NCI-H1694 (cell line): ENCODE measurements at regions not wholly inside any gene's neighbourhood (a gene's known extent, or its start where the extent isn't known, plus 50 kb on each side); places are given as distances from the start of the nearest gene placed in this dataset.
"Not testable (repeated sequence)": the region's sequence is repeated elsewhere in the genome, so short reads cannot be mapped to it uniquely, and the experiment has no call there.

ENCODE experiments used
- DNase-seq: peaks from one replicate; lab custom pipeline; 2025; lab: John Stamatoyannopoulos, UW

DNA sequence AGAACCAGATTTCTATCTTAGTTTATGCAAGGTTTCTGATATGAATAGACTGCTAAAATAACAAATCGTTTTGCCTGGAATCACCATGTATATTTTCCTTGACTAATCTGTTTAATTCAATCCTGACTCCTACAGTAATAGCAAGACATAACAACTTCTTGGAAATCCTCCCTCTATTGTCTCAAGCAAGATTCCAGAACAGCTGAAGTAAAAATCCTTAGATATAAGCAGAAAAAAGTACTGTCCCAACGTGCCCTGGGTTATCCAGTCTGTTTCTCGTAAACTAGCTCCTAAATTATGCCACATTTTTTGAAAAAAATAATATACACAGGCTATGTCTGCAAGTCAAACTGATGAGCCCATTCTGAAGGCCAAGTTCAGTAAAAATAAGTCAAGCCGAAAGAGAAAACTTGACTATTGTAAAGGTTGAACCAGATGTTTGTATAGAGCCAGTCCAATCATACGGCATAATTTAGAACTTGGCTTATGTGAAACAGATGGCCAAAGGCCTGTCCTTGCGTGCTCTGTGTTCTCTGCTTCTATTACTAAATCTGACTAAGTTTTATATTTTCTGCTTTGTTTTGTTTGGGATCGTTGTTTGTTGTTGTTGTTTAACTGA, 341.6 kb upstream of the NRSN1 start:
- peak; percentile 48 for DNase-seq

DNA sequence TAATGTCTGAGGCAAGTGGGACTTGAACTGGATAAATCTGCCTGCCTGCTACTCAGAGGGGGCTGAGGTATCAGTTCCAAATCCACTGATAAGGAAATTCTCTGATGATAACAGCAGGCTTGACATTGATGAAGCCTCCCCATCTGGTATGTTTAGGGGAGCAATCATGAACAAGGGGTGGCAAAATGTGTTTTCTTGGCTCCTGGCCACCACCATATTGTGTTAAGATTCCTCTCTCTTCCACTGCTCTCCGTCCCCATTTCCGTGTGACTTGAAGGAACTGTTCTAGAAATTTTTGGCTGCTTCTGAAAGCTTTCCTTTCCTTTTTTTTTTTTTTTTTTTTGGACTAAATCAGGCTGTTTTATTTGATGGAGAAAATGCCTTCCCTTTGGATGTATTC, 335.3 kb upstream of the NRSN1 start:
- DNase-seq: no peak

DNA sequence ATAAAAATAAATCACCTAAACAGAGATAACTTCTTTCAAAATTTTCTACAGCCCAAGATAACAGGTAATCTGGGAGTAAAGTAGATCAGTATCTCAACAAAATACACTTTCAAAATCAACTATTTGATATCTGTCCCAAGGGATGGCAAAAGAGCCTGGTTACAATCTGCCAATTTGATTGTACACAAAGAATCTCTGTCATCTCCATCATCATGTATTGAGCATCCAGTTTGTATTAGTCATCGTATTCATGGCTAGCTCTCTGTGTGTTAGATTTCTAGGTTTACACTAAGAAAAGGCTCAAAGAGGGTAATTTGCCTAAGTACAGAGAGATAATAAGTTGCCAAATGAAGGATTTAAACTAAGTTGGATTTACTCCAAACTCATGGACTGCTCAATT, 329.0 kb upstream of the NRSN1 start:
- DNase-seq: no peak

DNA sequence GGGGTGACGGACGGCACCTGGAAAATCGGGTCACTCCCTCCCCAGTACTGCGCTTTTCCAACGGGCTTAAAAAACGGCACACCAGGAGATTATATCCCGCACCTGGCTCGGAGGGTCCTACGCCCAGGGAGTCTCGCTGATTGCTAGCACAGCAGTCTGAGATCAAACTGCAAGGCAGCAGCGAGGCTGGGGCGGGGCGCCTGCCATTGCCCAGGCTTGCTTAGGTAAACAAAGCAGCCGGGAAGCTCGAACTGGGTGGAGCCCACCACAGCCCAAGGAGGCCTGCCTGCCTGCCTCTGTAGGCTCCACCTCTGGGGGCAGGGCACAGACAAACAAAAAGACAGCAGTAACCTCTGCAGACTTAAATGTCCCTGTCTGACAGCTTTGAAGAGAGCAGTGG, 321.7 kb upstream of the NRSN1 start:
- DNase-seq: not testable (repeated sequence)

DNA sequence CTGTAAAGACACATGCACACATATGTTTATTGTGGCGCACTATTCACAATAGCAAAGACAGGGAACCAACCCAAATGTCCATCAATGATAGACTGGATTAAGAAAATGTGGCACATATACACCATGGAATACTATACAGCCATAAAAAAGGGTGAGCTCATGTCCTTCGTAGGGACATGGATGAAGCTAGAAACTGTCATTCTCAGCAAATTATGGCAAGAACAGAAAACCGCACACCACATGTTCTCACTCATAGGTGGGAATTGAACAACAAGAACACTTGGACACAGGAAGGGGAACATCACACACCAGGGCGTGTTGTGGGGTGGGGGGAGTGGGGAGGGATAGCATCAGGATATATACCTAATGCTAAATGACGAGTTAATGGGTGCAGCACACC, 304.9 kb upstream of the NRSN1 start:
- DNase-seq: not testable (repeated sequence)

DNA sequence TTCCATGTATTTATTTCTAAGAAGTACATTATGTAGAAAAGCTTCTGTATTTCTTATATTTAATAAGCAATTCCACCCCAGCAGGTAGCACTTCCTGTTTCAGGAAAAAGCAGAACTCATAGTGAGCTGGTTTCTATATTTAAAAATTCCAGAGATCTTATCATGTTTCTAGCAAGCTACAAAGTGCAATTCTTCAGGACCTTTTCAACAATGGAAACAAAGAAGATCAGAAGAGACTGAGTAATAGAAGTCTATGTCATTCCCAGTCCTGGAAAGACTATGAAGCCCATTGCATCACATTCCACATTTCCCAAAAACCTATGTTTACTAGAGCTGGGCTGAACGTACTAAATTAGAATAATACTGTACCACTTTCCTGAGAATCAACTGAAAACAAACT, 302.6 kb upstream of the NRSN1 start:
- DNase-seq: no peak

DNA sequence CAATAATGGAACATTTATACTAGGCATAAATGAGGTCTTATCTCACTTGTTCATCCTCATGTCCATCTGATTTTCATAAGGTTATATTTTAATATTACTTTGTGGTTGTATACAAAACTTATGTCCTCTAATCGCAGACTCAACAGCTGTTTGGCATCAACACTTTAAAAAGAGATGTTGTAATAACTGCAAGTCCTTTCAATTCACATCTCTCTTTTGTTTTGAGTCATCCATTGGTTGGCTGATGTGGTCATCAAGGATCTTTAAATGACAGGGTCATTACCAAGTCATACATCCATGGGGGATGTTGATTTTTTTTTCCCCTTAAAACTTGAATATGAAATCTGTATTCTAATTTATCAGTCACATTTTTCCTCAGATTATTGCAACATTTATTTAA, 299.4 kb upstream of the NRSN1 start:
- no peak for DNase-seq

DNA sequence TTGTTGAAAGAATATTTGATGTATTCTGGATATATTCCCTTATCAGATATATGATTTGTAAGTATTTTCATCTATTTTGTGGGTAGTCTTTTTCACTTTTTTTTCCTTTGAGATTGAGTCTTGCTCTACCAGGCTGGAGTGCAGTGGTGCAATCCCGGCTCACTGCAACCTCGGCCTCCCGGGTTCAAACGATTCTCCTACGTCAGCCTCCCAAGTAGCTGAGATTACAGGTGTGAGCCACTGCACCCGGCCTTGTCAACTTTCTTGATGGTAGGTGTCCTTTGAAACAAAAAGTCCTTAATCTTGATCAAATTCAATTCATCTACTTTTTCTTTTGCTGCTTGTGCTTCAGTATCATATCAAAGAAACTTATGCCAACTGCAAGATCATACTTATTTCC, 297.2 kb upstream of the NRSN1 start:
- no peak for DNase-seq

DNA sequence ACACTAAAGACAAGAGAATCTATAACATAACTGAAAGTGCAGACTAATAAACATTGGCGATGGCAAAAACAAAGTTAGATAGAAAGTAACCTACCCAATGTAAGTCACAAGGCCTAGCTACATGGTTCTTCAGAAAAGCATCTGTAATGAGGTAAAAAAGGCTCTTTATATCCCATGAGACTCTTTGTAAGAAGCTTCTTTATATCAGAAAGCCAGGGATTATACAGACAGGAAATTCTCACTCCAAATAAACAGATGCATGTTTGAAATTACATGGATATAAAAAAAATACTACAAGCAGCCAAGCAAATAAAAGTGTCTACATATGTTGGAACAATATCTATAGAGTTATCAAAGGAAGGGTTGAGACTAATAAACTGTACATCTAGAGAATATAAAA, 284.9 kb upstream of the NRSN1 start:
- no peak for DNase-seq

DNA sequence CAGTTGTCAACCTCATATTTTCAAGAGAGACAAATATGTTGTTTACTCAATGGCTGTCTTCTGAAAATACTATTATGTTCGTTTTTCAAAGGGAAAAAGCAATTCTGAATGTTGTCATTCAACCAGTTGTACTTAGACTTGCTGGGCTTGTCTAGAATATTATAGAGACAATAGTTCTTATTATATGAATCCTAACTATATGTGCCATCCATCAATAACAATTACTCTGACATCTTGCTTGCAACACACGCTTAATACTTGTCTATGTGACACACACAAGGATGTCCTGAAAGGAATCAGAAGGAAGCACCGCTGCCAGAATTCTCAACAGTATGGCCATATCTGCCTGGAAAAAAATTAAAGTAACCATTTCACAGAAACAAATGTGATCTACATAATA, 283.3 kb upstream of the NRSN1 start:
- DNase-seq: no peak

DNA sequence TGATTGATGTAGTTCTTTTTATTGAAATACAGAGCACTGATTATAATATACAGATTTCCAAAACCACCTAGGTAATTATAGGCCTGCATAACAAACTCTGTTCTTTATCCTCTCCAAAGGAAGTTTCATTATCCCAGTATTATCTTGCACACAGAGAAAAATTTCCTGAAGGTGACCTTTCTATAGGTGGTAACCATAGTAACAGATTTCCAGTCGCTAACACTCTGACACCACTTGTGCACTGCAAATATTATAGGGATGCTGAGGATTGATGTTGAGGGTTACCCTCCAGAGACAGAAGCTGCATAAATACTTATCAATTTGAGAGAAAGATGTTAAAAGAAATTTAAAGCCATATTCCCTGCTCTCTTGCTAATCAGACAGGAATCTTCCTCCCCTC, 274.5 kb upstream of the NRSN1 start:
- no peak for DNase-seq

DNA sequence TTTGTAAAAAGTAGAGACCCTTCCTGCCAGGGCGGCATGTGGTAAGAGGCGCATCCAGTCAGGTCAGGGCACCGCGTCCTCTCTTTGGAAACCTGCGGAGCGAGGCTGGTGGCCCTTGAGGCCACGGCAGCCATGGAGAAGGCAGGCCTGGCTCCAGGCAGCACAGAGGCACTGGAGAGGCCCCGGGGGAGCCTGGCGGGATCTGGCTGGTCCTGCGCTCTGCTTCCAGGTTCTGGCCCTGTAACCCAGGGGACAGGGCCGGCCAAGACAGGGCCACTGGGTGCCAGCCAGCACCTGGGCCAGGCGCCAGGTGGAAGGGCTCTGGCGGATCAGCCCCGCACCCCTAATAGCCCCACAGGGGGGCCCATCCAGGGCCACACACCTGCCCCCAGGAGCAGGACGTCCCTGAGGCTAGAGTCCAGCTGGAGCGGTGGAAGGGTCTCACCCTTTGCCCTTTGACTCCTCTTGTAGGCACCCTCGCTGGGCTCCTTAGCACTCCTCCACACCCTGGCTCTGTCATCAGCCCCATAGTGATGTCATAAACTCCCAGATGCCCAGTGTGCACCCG, 272.4 kb upstream of the NRSN1 start:
- DNase-seq: not testable (repeated sequence)

DNA sequence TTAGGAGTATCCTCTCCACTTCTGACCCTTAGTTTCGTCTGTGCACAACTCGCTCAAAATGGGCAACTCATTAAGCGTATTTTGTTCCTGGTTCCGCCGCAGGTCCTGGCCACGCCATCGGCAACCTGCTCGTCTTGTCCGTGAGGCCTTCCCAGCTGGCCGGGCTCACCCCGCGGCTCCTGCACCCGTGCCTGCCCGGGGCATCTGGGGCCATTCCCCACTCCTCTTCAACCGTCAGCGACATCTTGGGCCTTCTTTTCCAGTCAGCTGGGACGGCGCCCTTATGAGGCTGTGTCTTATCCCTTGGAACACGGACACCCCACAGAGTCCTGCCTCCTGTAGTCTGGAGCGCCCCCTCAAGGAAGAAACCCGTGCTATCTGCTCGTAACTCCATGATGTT, 271.9 kb upstream of the NRSN1 start:
- DNase-seq: not testable (repeated sequence)

DNA sequence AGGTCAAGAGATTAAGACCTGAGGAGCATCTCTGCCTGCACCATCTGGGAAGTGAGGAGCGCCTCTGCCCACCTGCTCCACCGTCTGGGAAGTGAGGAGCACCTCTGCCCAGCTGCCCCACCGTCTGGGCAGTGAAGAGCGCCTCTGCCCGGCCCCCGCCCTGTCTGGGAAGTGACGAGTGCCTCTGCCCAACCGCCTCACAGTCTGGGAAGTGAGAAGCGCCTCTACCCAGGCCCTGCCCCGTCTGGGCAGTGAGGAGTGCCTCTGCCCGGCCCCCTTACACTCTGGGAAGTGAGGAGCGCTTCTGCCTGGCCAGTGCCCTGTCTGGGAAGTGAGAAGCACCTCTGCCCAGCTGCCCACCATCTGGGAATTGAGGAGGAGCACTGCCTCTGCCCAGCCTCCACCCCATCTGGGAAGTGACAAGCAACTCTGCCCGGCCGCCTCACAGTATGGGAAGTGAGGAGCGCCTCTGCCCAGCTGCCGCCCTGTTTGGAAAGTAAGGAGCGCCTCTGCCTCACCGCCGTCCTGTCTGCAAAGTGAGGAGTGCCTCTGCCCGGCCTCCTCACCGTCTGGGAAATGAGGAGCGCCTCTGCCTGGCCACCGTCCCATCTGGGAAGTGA, 270.4 kb upstream of the NRSN1 start:
- no peak for DNase-seq

DNA sequence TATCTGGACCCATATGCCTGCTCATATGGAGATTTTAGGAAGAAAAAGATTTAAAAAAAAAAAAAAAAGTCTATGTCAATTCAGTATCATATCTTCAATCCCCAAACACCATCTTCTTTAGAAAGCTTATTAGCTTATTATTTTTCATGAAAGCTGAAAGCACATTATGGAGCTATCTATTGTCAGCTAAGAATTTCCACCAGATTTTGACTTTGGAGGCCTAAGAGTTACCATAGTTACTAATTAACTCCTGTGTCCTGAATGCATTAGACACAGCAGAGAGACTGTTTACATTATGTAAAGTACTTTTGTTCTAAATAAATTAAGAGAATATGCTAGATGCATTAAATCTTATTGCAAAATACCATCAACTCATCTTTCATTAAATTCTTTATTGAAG, 255.5 kb upstream of the NRSN1 start:
- DNase-seq: no peak

DNA sequence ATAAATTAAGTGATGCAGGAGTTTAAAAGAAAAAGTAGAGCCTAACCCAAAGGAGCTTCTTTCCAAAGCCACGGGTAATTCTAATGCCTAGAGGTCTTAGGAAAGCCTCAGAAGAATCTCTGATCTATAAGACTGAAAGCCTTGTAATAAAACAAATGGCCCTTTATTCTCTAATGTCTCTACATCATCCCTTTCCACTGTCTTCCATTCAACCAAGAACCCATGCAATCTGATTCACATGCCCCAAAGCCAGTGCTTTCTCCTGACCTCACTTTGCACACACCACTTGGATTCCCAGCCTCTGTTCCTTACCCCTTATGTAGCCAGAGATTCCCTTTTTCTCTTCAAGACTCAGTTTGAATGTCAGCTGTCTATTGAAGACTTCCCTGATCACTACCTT, 252.9 kb upstream of the NRSN1 start:
- DNase-seq: no peak

DNA sequence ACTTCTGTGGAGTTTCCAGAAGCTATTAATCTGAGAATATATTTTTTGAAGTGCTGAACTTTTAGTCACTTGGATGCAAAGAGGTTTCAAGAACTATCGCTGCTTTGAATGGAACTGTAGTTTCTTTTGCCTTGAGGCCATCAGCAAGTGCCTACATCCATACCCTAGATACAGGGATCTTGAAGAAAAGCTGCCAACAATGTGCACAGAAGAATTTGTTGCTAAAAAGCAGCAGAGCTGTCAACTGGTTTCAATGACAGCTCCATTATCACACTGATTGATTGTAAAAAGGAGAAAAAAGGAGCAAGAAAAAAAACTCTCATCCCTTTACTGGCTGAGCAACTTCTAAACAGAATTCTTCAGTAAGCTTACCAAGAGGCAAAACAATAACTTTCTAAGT, 251.0 kb upstream of the NRSN1 start:
- no peak for DNase-seq

DNA sequence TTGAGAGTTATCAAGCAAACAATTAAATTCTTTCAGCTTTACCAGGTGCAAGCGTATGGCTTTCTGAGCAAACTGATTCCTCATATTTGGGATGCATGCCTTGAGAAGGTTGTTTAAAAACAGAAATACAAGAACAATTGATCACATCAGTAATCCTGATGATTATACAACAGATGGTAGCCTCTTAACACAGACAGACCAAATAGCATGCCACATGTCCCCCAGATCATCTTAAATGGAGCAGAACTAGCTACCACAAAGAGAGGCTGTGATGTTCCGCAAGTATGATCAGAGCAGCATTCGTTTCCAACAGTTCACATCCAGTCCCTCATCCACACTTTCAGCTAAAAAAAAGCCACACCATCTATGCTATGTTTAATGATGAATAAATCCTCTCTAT, 246.2 kb upstream of the NRSN1 start:
- DNase-seq: peak; percentile 9

DNA sequence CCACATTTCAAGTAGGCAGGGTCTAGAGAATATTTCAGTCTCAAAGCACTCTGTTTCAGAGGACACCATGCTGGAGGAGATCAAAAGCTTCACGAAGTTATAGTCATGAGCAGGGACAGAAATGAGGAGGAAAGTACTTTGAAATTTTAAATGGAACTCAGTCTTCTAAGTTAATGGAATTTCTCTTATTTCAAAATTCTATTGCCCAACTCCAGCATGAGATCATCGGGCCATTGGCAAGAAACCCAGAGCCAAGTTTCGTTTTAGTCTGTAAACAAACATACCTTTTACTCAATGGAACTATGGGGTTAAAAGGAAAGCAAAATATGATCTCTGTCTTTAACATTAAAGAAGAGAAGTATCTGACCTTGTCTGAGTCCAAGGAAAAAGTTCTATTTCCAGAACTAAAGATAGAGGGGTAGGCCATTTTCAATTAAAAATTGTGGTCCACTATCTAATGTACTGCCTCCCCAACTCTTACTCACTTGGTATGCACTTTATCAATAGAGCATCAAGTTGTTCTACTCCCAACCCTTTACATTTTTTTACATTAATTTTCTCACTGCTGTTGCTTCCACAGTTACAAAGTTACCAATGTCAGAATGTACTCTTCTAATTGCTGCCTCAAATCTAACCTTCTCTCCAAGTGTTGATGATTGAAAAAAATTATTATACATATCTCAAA, 235.3 kb upstream of the NRSN1 start:
- DNase-seq: no peak

DNA sequence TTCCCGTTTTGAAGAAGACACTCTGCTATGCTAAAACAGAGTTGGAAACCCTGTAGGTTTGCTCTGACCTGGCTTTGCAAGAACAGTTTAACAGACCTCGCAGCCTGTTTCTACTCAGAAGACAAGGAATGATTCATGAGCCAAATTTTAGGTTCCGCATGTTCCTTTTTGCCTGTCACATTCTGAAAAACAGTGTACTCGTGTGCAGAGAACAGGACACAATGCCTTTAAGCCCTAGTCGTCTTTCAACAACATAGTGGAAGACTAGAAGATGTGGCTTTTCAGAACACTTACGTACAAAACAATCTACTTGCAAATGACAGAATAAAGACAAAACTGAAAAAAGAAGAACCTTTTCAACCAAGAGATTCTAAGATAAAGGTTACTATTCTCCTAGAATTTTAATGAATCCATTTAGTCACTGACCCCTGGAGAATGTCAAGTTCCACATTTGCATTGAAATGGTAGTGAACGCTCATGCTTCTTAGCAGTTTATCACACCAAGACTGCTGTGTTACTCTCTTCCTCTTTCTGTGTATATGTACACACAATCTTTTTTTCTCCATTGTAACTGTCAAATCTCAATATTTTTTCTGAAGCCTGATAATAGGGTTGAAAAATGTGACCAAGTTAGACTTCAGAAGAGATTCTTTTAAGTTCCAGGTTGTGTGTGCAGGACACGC, 220.7 kb upstream of the NRSN1 start:
- no peak for DNase-seq

DNA sequence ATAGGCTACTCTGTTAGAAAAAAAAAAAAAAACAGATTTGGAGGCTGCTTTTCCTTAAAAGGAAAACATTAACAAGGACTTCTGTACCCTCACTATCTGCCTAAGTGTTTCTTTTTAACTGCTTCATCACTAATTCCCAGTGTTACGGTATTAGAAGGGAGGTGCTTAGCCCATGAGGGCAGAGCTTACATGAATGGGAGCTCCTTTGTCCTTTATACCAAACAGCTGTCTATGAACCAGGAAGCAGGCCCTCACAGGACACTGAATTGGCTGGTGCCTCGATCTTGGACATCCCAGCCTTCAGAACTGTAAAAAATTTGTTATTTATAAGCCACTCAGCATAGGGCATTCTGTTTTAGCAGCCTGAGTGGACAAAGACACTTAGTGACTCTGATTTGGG, 215.6 kb upstream of the NRSN1 start:
- DNase-seq: no peak

DNA sequence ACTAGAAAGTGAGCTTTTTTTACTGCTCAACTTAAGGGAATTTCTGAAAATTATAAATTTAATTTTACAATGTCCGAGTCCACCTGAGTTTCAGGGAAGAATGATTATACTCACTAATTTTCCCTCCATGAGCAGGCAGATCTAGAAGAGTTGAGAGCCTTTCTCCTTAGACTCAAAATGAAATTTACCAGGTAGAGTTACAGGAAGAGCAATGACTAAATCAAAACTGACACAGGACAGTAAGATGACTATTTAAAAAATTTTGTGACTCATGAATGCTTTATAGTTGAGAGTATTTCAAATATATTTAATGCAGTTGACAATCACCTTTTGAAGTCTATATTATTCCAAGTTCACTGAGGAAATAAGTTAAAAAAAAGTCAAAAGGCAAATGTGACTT, 198.1 kb upstream of the NRSN1 start:
- no peak for DNase-seq

DNA sequence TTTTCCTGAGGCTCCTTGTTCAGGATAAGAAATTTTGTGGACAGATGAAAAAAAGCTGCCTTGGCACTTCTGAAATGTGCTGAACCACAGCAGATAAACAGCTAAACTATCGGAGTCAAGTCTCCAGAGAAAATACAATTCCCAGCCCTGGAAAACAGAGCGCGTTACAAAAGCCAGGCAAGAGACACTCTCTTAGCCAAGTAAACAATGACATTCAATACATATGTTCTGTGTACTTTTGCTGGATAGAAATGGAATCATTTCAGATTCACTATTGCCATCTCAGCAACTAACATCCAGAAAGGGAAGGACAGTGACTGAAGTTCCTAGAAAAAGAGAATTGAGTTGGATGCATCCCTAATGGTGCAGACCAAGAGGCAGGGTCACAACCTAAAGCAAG, 196.8 kb upstream of the NRSN1 start:
- DNase-seq: no peak
